K562 (cell line): ENCODE measurements at regions not wholly inside any gene's neighbourhood (a gene's known extent, or its start where the extent isn't known, plus 50 kb on each side); places are given as distances from the start of the nearest gene placed in this dataset.

Experiments used
- ATAC-seq: fragments of 200-7000 bp; cut with Tn5 transposase; 3 replicates; pipeline ENCODE4 v1.9.1; 2020; ENCODE audit warnings: moderate library complexity
- BruUV-seq: library from RNA; stranded (reverse); fragments of 400-500 nt; replicated peaks from 2 replicates; lab custom pipeline; 2021; lab: Mats Ljungman, UMichigan
- CTCF ChIA-PET: fragments of 300-600 bp; formaldehyde crosslinking; extraction: SDS; loops from one replicate; lab custom pipeline; 2021; ENCODE audit warnings: low intra/inter-chr PET ratio; lab: Yijun Ruan, JAX
- POLR2A ChIA-PET: fragments of 300-600, 350-650 bp; sonication (Branson Sonifier 250); formaldehyde crosslinking; extraction: SDS; loops from one replicate; lab custom pipeline; 2021; ENCODE audit warnings: antibody characterized with exemption, inconsistent platforms; lab: Yijun Ruan, JAX
- DNase-seq, 4 experiments: peaks; one replicate each; pipeline versions ENCODE4 v3.0.0 to v3.0.0-alpha.2; 2011 to 2018; ENCODE audit warnings: low spot score in 3 of 4, mixed read lengths in 3 of 4; ENCODE audit errors: extremely low read depth in 1 of 4
- FAIRE-seq: peaks from 2 replicates; lab custom pipeline; 2011; peaks lifted over from hg19 to GRCh38; lab: Jason Lieb, UNC
- H2AFZ ChIP-seq: 2 replicates; pipeline ENCODE4 v1.6.0; 2011; ENCODE audit warnings: low read depth, low read length, control low read depth, inconsistent platforms
- H3K27ac ChIP-seq: fragments of 200-600 bp; 3 replicates; pipeline ENCODE4 v1.8.0; 2011; ENCODE audit warnings: low read depth, mild to moderate bottlenecking, control low read depth, inconsistent platforms, low read length, moderate library complexity, mixed read lengths; ENCODE audit errors: extremely low read depth
- H3K27me3 ChIP-seq, 2 experiments: fragments of 300-600 bp in 1 of 2; 2 replicates in 1 of 2; 3 replicates in 1 of 2; pipeline versions ENCODE4 v1.6.0 to v1.8.0; 2011; ENCODE audit warnings: inconsistent platforms in 2 of 2, low read length in 2 of 2, mild to moderate bottlenecking in 1 of 2, mixed read lengths in 1 of 2, moderate library complexity in 1 of 2; ENCODE audit not compliant: control insufficient read depth in 2 of 2, insufficient read depth in 2 of 2
- H3K36me3 ChIP-seq: fragments of 300-600 bp; 3 replicates; pipeline ENCODE4 v1.8.0; 2011; ENCODE audit warnings: mild to moderate bottlenecking, low read length, inconsistent platforms; ENCODE audit not compliant: control insufficient read depth, insufficient read depth
- H3K4me1 ChIP-seq, 2 experiments: fragments of 200-600 bp in 1 of 2; replicated peaks in 1 of 2; 2 replicates in 1 of 2; 3 replicates in 1 of 2; pipeline versions ENCODE4 v1.5.1 to v1.8.0; 2011; ENCODE audit warnings: inconsistent platforms in 2 of 2, low read length in 2 of 2, mild to moderate bottlenecking in 1 of 2, mixed read lengths in 1 of 2, moderate library complexity in 1 of 2; ENCODE audit not compliant: control insufficient read depth in 2 of 2, insufficient read depth in 2 of 2
- H3K4me2 ChIP-seq: 2 replicates; pipeline ENCODE4 v1.6.1; 2011; ENCODE audit warnings: low read length, control low read depth, inconsistent platforms, mixed read lengths; ENCODE audit not compliant: insufficient read depth
- H3K4me3 ChIP-seq: fragments of 200-600 bp; sonication (generic), shearing (Covaris generic); 2 replicates; pipeline ENCODE4 v1.5.1; 2016; ENCODE audit warnings: control low read depth, inconsistent platforms
- H3K79me2 ChIP-seq: fragments of 200-600 bp; 3 replicates; pipeline ENCODE4 v1.8.0; 2011; ENCODE audit warnings: low read length, inconsistent platforms; ENCODE audit not compliant: control insufficient read depth, insufficient read depth
- H3K9ac ChIP-seq, 2 experiments: 2 replicates each; pipeline versions ENCODE4 v1.6.0 to v1.6.1; 2011; ENCODE audit warnings: low read depth in 2 of 2, low read length in 2 of 2, control low read depth in 1 of 2, inconsistent platforms in 1 of 2, mild to moderate bottlenecking in 1 of 2, mixed read lengths in 1 of 2; ENCODE audit not compliant: insufficient read depth in 1 of 2
- H3K9me1 ChIP-seq: one replicate; pipeline ENCODE4 v1.6.0; 2011; ENCODE audit warnings: inconsistent platforms, mild to moderate bottlenecking, low read length, moderate library complexity; ENCODE audit not compliant: control insufficient read depth, insufficient read depth
- H3K9me3 ChIP-seq: replicated peaks from 2 replicates; pipeline ENCODE4 v1.5.1; 2011; ENCODE audit warnings: low read depth, low read length, inconsistent platforms; ENCODE audit not compliant: control insufficient read depth, insufficient read depth
- H4K20me1 ChIP-seq: replicated peaks from 2 replicates; pipeline ENCODE4 v1.6.1; 2011; ENCODE audit warnings: low read length, inconsistent platforms, mixed read lengths; ENCODE audit not compliant: control insufficient read depth, insufficient read depth
- ARID1B ChIP-seq: fragments of 450-650 bp; IDR thresholded peaks from 2 replicates; pipeline ENCODE4 v1.6.1; 2016; ENCODE audit warnings: antibody characterized with exemption, mild to moderate bottlenecking, inconsistent platforms
- ARID3A ChIP-seq: IDR thresholded peaks from 2 replicates; pipeline ENCODE4 v1.6.1; 2012; ENCODE audit warnings: low read depth, low read length, improper control_type of control experiment, borderline replicate concordance
- CBFA2T3 ChIP-seq: fragments of 450-650 bp; IDR thresholded peaks from 2 replicates; pipeline ENCODE4 v1.6.1; 2017
- CREBBP ChIP-seq: IDR thresholded peaks from one replicate; pipeline ENCODE4 v1.6.1; 2012; ENCODE audit warnings: low read depth, mild to moderate bottlenecking, control low read depth, inconsistent platforms, low read length
- ETV1 ChIP-seq: fragments of 450-650 bp; conservative IDR thresholded peaks from 2 replicates; pipeline ENCODE4 v1.6.1; 2016; ENCODE audit warnings: missing genetic modification characterization, control low read depth, low read depth, missing compliant biosample characterization
- FOXM1 ChIP-seq, 2 experiments: fragments of 450-650 bp in 1 of 2; sonication (generic) in 1 of 2; formaldehyde crosslinking in 1 of 2; IDR thresholded peaks; 2 replicates each; pipeline versions ENCODE4 v1.6.1 to v1.9.0; 2017 to 2022; ENCODE audit warnings: low read depth in 2 of 2, mild to moderate bottlenecking in 2 of 2, missing genetic modification reagents in 1 of 2, moderate library complexity in 1 of 2
- L3MBTL2 ChIP-seq: fragments of 450-650 bp; IDR thresholded peaks from 2 replicates; pipeline ENCODE4 v1.6.1; 2016; ENCODE audit warnings: mild to moderate bottlenecking, moderate library complexity
- NCOA1 ChIP-seq: fragments of 450-650 bp; IDR thresholded peaks from 2 replicates; pipeline ENCODE4 v1.6.1; 2016; ENCODE audit warnings: low read depth
- NCOR1 ChIP-seq: fragments of 450-650 bp; IDR thresholded peaks from 2 replicates; pipeline ENCODE4 v1.6.1; 2016; ENCODE audit warnings: mild to moderate bottlenecking, moderate library complexity
- POLR2H ChIP-seq: IDR thresholded peaks from 2 replicates; pipeline ENCODE4 v1.6.1; 2016; ENCODE audit warnings: missing genetic modification characterization, low read depth, mild to moderate bottlenecking, control low read depth, missing compliant biosample characterization, moderate library complexity
- POLR3A ChIP-seq: IDR thresholded peaks from 2 replicates; pipeline ENCODE4 v1.6.1; 2011; ENCODE audit warnings: borderline replicate concordance, mild to moderate bottlenecking, moderate library complexity; ENCODE audit not compliant: insufficient read length, insufficient read depth; ENCODE audit errors: extremely low read depth
- RCOR1 ChIP-seq, 2 experiments: IDR thresholded peaks; 2 replicates each; pipeline ENCODE4 v1.6.1; 2012; ENCODE audit warnings: low read depth in 2 of 2, low read length in 2 of 2, borderline replicate concordance in 1 of 2, improper control_type of control experiment in 1 of 2
- SOX6 ChIP-seq: fragments of 450-650 bp; IDR thresholded peaks from 2 replicates; pipeline ENCODE4 v1.6.1; 2014; ENCODE audit warnings: mild to moderate bottlenecking
- SPI1 ChIP-seq: IDR thresholded peaks from 2 replicates; pipeline ENCODE4 v1.6.1; 2011; ENCODE audit warnings: low read depth, low read length, control low read depth, borderline replicate concordance
- STAT5A ChIP-seq: IDR thresholded peaks from 2 replicates; pipeline ENCODE4 v1.6.1; 2012; ENCODE audit warnings: low read length, inconsistent platforms, borderline replicate concordance
- TAL1 ChIP-seq: fragments of 450-650 bp; IDR thresholded peaks from 2 replicates; pipeline ENCODE4 v1.6.1; 2016; ENCODE audit warnings: mild to moderate bottlenecking
- TEAD4 ChIP-seq, 2 experiments: sonication (generic) in 1 of 2; formaldehyde crosslinking in 1 of 2; IDR thresholded peaks; 2 replicates each; pipeline versions ENCODE4 v1.6.1 to v1.8.0; 2012 to 2022; ENCODE audit warnings: borderline replicate concordance in 1 of 2, inconsistent platforms in 1 of 2, low read length in 1 of 2, mild to moderate bottlenecking in 1 of 2, missing genetic modification reagents in 1 of 2
- ZNF175 ChIP-seq: fragments of 200-800 bp; sonication (Bioruptor generic); IDR thresholded peaks from 2 replicates; pipeline ENCODE4 v1.6.1; 2016; ENCODE audit warnings: low read depth, mild to moderate bottlenecking, missing genetic modification characterization, missing compliant biosample characterization
- ZNF24 ChIP-seq: fragments of 450-650 bp; IDR thresholded peaks from 2 replicates; pipeline ENCODE4 v1.6.1; 2016
- ZNF263 ChIP-seq: sonication (generic); formaldehyde crosslinking; IDR thresholded peaks from 2 replicates; pipeline ENCODE4 v1.8.0; 2022; ENCODE audit warnings: mild to moderate bottlenecking, missing genetic modification reagents, borderline replicate concordance
- in situ Hi-C: fragments of 300-500 bp; cut with MboI; formaldehyde crosslinking; loops from 4 replicates; pipeline ENCODE4 v1.15.0; 2018; ENCODE audit warnings: inconsistent platforms, mixed read lengths
- intact Hi-C: fragments of 100-400 bp; cut with micrococcal nuclease; formaldehyde crosslinking; loops from 2 replicates; pipeline ENCODE4 v1.14.2; 2022
- TF ChIP-seq, protein P1 (sequence below): fragments of 450-650 bp; formaldehyde crosslinking; IDR thresholded peaks from 2 replicates; pipeline ENCODE4 v1.4.0; 2022; ENCODE audit warnings: mild to moderate bottlenecking, moderate library complexity

DNA sequence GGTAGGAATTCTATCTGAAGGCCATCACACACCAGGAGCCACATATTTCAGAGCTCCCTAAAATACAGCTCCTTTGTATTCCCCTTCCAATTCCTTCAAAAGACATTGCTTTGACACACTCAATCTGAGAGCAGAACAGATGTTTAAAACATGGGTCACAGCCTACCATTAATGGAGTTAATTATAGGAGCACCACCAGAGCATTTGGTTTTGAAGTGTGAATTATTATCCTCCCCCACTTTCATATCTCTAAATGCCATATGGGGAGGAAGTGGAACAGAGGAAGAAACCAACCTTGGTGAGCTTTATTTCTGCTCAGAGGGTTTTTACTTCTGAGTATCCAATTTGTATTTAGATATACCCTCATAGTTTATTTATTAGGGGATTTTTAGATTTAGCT lies 50.7 kb upstream of the TNFRSF21 start:
- in situ Hi-C loops (no loop called here), intact Hi-C loops (no loop called here)
- Histone ChIP-seq H3K4me1 (peaks cover 0 to 17% of the 10 kb centered on the region in 2 experiments; a peak in 3 of 5 replicates), H3K36me3 (no peaks in the 10 kb centered on the region), H3K4me3 (no peak overlapping the region), H3K9ac (no peak overlapping the region), H2AFZ (0 out of 2 replicates have a peak overlapping the region, but pooled peaks have one; percentile 9), H3K9me1 (no peaks in the 10 kb centered on the region), H3K4me2 (no peak overlapping the region), H4K20me1 (no peaks in the 10 kb centered on the region), H3K9me3 (no peaks in the 10 kb centered on the region), H3K27me3 (no peaks in the 10 kb centered on the region), H3K79me2 (no peaks in the 10 kb centered on the region), H3K27ac (no peak overlapping the region)
- peak in 1 of 4 experiments; percentile 6 for DNase-seq
- BruUV-seq: no TSS peak
- no peak for FAIRE-seq
- peak; percentile 30 for ATAC-seq
- POLR2A ChIA-PET: interaction anchor here (1.3 kb wide), 1 partner anchor 11 kb away, joined by 3 read pairs; no protein-coding TSS in a partner anchor
- CTCF ChIA-PET: no interaction called here
- TF ChIP-seq ETV1 (tag) (peak; percentile 48; the same call in 1 of the 2 replicates), TAL1 (peak; percentile 45; the same call in 1 of the 2 replicates), SOX6 (0 out of 2 replicates have a peak, but pooled peaks have one; percentile 21), STAT5A (0 out of 2 replicates have a peak, but pooled peaks have one; percentile 16), NCOR1 (0 out of 2 replicates have a peak, but pooled peaks have one; percentile 7), ZNF24 (no peak), SPI1 (peak; percentile 76), ARID1B (peak; percentile 56; the same call in 1 of the 2 replicates), TEAD4 (IDR thresholded peaks at IDR 0.05; ENCODE audit: low read length) (peak; percentile 78; the same call in 1 of the 2 replicates), TEAD4 (CRISPR knock-in tag; IDR thresholded peaks at IDR 0.05; ENCODE audit: borderline replicate concordance) (no peak), CBFA2T3 (peak; percentile 45), ZNF175 (CRISPR knock-in tag) (0 out of 2 replicates have a peak, but pooled peaks have one; percentile 67), L3MBTL2 (peak; percentile 32; the same call in 1 of the 2 replicates), POLR2H (peak; percentile 34; the same call in 1 of the 2 replicates), NCOA1 (no peak), ZNF263 (CRISPR knock-in tag) (peak; percentile 56; the same call in 1 of the 2 replicates), POLR3A (no peak), RCOR1 (IDR thresholded peaks at IDR 0.05; ENCODE audit: borderline replicate concordance in 1 of 2, low read depth in 2 of 2, low read length in 2 of 2) (peak in 1 of 2 experiments; percentile 57; a peak in 2 of 4 replicates), ARID3A (0 out of 2 replicates have a peak, but pooled peaks have one; percentile 14), FOXM1 (IDR thresholded peaks at IDR 0.05; ENCODE audit: low read depth) (no peak), FOXM1 (CRISPR knock-in tag; IDR thresholded peaks at IDR 0.05; ENCODE audit: low read depth) (no peak), CREBBP (no peak)
- TF ChIP-seq, protein P1, sequence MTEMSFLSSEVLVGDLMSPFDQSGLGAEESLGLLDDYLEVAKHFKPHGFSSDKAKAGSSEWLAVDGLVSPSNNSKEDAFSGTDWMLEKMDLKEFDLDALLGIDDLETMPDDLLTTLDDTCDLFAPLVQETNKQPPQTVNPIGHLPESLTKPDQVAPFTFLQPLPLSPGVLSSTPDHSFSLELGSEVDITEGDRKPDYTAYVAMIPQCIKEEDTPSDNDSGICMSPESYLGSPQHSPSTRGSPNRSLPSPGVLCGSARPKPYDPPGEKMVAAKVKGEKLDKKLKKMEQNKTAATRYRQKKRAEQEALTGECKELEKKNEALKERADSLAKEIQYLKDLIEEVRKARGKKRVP (CRISPR knock-in tag): no peak
